Stimulated activated CD8-positive, alpha-beta memory T cell treated with anti-CD3 and anti-CD28 coated beads, Interleukin-4, amount 100 ng/mL, for 24 hours (primary cell): ENCODE measurements at regions not wholly inside any gene's neighbourhood (a gene's known extent, or its start where the extent isn't known, plus 50 kb on each side); places are given as distances from the start of the nearest gene placed in this dataset.

ENCODE experiments used
- DNase-seq: peaks from one replicate; pipeline ENCODE4 v3.0.0-alpha.2; 2020; ENCODE audit warnings: low read depth

DNA sequence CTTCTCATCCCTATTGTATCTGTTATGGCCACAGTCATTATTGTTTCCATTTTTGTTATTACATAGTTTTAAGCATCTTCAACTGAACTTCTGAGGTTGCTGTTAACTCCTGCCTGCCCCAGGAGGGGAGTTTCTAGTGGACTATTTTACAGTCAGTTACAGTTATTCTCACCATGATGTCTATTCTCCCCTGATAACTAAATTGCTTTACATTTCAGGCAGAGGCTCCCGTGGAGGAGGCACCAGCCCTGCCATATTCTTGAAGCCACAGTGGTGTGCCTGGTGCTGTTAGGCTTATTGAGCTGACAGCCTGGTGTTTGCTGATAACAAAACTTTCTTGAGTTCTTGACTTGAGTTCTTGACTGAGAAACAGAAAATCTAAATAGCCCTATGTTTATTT is 256.4 kb downstream of the TFCP2L1 start:
- DNase-seq = no peak

DNA sequence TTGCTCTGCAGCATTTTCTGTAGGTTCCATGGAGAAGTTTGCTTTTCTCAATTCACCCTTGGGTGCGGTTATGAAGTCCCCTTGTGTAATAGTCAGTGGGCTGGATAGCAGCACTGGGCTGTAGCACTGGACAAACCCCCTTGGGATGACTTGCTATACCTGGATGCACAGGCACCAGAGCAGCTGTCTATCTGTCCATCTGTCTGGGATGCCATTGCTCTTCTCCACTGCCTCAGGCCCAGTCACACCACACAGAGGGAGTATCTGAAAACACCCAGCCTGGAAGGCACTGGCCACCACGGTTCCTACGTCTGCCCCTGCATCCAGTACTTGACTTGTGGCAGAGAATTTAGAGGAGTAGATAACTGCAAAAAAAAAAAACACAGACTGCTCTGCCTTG is 254.5 kb downstream of the TFCP2L1 start:
- DNase-seq = no peak

DNA sequence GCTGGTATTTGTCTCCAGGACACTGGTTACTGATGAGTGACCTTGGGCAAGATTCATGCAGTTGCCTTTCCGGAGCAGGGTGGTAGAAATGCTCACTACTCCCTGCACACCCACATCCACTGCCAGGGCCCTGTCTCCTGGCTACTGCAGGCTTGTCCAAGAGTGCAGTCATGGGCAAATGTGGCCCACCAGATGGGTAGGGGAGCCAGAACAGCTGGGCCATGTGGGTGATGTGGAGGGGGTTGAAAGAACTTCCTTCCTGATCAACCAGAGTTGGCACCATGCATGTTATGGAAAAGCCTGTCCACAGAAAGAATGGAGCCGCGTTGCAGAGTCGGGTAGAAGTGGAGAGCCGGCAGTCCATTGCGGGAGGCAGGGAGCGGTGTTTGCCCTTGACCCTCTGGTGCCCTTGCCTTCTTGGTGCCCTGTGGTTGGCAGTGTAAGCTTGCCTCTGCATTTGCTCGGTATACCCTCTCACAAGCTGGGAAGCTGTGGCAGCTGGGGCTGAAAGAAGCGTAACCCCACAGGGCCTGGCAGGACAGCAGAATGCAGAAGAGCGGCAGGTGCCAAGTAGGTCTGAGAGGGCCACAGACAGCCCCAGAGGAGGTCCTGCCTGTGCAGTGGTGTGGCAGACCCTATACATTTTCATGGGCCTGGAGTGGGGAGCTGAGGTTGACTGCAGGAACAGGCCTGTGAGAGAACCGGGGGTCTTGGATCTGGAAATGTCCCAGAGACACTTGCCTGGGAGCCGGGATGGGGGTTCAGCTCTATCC is 253.2 kb downstream of the TFCP2L1 start:
- no peak for DNase-seq

DNA sequence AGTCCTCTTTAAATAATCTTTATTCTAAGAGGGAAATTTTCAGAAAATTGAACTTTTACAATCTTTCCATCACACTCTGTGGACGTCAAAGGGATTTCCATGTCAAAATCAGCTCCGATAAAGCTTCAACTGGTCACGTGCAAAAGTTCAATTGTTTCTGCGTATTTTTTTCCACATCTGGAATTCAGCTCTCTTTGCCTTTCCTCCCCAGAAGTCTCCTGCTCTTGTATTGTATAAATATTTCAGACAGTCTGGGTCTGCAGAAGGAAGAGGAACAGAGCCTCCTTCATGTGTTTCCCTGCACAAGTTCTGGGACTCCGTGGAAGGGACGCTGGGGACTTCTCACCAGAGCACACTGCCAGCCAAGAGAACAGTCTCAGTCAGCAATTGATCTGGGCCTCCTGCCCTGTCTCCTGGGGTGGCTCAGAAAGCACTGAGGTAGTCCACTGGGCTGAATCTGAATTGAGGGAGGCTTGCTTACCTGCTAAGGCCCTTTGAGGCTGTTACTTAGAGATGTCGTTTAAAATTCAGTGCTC is 251.5 kb downstream of the TFCP2L1 start:
- DNase-seq = no peak

DNA sequence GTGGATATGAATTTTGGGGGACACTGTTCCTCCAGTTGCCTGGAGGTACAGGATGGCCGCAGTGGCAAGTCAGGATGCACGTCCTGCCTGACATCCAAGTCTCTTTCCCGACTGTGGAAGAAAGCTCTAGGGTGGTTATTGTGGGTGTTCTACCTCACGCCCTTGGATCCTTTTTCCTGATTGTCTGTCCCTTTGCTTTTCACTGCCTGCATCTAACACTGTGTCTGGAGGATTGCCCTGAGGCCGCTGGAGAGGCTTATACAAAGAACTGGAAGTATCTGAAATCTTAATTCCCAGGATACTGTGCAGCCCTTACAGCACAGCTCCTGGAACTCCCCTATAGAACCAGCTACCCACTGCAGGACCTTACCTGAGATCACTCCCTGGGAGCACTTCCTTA is 250.5 kb downstream of the TFCP2L1 start:
- no peak for DNase-seq

DNA sequence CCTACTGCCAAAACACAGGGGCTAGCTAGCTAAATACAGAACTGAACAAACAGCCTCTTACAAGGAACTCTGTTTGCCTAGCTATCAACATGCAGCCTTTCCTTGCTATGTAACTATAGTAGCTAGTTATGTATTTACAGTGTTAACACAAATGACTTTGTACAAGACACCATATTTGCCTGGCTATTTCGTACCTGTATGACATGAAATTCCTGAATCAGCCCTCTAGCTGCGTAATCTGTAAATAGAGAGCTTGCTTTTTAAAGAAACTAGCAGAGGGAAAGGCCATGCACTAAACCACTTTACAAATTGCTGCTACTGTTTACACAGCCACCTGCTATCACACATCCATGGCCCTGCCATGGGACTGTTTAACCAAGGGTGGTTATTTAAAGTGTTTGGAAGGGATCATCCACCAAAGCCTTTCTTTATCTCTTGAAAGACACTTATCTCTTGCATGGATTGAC is 248.7 kb downstream of the TFCP2L1 start:
- DNase-seq = no peak

DNA sequence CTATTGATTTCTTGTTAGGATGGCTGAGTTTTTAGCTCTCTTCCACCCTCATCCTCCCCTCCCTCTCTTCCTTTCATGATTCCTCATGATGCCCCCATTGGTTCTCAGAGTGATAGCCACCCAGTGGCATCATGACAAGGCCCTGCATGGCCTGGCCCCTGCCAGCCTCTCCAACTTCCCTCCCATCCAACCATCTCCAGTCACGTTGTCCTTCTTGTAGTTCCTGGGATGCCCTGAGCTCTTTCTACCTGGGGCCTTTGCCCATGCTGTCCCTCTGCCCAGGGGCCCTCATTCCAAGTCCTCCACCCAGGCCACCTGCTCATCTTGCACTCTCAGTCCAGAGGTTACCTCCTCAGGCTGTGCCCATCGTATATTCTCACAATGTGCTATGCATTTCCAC is 247.5 kb downstream of the TFCP2L1 start:
- no peak for DNase-seq

DNA sequence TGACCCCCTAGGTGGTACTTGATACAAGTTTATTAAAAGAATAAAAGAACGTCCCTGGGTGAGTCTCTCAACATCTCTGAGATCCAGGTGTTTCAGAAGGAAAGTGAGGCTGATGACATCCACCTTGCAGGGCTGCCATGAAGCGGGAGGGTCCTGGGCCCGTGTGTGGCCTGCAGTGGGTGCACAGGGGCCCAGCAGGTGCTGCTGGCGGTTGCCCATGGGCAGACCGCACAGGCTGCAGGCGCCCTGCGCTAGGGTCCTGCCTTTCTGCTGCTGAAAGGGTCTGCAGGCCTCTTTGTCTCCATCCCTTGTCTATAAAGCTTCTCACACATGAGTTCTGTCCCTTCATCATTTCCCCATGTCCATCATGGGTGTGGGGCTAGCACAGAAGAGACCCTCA is 247.0 kb downstream of the TFCP2L1 start:
- DNase-seq = no peak

DNA sequence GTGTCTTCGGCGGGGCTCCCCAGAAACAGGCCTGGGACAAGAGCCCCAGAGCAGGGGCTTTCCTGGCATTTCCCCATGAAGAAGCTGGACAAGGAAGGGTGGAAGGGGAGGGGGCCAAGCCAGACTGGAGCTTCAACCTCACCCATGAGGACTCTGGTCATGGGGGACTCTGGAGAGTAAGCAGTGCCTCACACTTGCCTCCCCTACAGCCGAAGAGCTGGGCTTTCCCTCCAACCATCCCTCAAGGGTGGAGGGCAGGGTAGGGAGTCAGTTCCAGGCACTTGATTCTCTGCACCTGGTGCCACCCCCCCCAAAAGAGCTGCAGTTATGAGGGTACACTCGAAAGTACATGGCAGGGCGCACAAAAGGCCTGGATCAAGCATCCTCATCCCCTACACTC is 246.6 kb downstream of the TFCP2L1 start:
- no peak for DNase-seq

DNA sequence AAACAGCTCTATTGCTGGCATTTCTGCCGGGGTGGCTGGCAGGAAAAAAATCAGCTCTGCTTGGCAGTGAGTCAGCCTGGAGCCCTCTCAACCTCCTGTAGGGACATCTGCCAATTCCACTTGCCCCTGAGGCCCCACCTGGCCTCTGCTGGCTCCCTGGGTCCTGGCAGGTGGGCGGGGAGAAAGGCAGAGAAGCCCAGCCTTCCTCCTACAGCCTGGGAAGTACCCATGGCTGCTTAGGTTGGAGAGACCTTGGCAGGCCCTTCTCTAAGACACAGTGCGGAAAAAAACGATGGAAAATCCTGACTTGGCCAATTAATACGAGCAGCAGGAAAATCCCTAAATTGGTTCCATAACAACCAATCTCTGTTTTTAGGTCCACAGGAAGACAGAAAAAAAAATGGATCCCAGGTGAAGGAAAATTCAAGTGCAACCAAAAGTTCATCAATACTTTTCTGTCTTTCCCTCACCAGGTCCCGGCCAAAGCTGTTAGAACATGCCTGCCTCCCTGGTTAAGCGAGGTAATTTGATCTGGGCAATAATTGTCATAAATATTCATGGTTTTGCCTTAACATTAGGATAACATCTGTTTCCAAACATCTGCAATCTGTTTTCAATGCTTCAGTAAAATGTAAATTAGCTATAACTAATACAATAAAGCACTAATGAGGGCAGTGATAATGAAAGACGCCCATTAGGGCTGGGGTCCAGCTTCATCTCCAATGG is 245.9 kb downstream of the TFCP2L1 start:
- no peak for DNase-seq

DNA sequence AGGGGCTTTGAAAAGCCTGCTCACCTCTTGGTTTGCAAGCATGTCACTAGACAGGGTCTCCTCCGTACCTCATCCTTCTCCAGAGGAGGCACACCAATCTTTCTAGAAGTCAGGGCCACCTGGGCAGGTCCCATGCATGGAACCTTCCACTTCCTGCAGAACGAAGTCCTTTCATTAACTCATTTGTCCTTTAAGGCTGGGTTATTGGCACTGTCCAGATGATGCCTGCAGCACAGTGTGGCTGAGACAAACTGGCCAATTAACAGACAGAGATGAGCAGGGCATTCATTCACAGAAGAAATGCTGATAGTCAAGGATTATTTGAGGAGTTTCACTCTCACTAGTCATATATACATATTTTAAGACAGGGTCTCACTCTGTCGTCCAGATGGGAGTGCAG is 245.3 kb downstream of the TFCP2L1 start:
- DNase-seq = no peak

DNA sequence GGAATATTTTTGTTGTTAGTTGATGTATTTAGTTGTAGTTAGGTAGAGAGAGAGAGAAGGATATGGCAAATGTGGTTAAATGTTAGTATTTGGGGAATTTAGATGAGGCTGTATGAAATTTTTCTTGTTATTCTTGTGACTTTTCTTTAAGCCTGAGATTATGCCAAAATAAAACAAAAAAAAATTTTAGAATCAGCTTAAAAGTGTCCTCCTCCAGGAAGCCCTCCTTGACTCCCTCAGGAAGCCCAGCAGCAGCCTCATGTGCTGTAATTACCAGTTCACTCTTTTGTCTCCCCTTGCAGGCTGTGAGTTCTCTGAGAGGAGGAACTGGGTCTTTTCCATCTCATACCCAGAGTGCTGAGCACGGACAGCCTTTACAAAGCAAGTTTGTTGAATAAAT is 243.5 kb downstream of the TFCP2L1 start:
- DNase-seq = no peak

DNA sequence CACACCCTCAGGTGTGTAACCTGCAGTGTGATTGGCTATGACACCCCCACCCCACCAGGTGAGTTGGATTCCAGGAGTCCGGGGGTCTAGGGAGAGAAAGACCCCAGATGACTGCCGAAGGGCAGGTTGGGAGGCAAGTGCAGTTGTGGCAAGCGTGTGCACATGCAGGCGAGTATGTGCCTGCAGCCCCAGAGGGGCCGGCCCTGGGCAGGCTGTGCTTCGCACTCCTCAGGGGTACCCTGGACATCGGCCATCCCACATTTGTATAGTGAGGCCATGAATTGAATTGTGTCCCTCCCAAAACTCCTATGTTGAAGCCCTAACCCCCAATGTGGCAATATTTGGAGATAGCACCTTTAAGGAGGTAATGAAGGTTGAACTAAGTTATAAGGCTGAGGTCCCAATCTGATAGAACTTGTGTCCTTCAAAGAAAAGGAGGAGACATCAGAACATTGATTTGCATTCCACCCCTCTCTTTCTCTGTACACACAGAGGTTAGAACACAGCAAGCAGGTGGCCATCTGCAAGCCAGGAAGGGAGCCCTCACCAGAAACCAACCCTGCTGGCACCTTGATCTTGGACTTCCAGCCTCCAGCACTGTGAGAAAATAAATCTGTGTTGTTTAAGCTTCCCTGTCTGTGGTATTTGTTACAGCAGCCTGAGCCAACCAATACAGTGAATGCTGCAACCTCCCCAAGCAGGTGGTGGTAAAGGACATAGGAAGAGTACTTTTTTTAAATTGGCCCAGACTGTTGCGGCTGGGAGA is 241.8 kb downstream of the TFCP2L1 start:
- no peak for DNase-seq

DNA sequence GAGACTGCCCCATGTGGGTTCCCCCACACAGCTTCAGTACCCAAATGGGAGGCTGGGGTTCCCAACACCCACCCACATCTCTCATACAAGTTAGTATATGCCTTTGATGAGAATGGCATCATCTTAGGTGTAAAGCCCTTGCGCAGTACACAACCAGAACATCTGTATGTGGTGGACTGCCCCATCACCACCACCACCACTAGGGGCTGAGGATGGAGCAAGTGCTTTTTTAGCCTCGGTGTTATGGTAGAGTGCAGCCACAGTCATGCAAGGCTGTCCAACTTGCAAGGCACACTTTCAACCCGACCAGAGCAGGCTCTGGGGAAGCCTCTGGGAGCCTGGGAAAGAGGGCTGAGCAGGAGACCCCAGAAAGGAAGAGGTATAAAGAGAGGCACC is 241.2 kb downstream of the TFCP2L1 start:
- no peak for DNase-seq

DNA sequence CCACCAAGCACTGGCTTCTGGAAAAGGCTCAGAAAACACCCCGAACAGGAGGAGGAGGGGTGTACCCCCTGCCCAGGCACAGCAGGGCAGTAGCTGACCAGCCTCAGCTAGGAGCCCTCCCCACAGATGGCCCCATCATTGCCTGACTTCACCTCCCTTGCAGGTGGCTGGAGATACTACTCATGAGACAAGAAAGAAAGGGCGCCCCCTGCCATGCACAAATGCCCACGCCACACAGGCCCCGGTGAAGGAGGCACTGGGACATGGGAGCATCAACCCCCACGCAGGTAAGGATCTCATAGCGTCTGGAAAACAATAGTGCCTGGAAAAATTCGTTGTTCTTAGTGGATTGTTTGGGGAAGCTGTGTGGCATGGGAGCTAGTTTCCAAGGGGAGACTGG is 240.6 kb downstream of the TFCP2L1 start:
- no peak for DNase-seq

DNA sequence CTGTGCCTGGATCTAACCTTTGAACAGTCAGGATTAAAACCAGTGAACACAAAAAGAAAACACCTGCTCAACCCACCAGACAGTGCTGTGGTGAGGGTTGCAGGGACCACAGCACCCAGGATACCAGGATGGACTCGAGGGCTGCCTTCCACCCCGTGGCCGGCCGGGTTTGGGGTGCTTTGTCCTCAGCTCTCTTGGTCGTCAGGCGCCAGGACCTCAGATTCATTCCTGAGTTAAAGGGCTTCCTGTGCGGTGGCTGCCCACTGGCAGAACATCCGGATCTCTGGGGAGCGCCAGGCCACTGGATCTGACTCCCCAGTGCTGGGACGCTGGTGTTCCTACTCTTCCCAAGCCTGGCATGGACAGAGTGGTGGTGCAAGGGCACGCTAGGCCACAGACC is 239.8 kb downstream of the TFCP2L1 start:
- DNase-seq = no peak

DNA sequence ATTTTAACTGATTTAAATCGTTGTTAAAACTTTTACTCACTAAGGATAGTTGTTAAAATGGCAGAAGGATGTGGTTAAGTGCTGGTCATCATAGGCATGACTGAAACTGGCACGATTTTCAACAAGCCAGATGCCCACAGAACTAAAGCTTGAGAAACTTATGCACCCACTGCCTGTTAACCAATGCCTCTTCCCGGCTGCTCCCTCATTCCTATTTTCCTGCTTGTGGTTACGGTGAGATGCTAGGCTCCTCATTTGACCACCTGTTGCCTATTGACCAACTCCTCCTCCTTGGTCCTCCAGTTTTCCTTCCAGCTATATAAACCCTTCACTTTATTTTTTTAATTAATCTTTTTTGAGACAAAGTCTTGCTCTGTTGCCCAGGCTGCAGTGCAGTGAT is 238.7 kb downstream of the TFCP2L1 start:
- DNase-seq = no peak

DNA sequence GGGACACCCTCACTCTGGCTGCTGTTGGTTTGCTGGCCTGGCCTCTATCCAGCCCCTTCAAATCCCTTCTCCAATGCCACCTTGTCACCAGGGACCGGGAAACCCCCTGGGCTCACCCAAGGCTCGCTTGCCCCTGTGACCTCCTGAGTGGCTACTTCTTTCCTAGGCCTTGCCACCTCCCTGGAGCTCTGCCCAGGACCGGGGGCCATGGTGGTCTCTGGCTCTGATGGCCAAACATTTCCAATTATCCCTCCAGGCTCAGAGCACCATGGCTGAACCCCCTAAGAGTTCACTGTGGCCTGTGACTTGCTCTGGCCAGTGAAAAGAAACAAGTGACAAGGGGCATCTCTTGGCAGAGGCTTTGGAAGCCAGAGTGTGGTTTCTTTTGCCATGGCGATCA is 237.6 kb downstream of the TFCP2L1 start:
- DNase-seq = no peak

DNA sequence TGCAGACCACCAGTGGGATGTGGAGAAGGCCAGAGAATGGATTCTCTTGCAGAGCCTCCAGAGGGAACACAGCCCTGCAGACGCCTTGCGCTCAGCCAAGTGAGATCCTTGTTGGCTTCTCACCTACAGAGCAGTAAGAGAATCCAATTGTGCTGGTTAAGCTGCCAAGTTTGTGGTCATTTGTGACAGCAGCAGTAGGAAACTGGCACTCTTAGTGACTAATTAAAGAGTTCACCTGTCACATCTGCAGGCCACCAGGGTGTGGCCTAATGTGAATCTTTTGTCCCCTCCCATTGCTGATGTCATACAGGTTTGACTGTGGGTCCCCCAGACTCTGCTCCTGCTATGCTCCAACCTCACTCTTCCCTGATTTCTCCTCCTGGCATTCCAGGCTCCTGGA is 235.9 kb downstream of the TFCP2L1 start:
- no peak for DNase-seq

DNA sequence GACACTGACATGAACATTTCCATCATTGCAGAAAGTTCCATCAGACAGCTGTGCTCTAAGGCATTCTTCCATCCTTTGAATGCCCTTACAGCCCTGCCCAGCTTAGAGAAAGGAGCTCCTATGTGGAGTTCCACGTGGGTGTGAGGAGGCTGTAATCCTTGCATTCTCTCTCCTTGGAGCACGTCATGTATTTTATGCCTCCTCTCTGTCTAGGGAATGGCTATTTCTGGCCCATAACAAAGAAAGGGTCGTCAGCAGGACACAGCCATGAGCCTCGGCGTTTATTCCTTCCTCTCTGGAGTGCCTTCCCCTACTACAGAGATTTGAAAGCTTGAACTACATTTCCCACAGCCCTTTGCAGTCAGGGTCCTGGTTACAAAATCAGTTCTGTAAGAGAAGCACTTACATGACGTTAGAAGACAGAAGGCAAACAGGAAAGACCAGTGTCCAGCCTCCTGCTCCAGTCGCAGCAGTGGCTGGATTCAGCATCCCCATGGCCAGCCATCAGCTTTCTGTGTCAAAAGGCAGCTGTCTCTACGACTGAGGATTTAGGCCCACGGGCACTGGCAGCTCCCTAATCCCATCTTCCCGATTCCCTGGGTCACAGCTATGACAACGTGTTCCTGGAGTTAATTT is 234.9 kb downstream of the TFCP2L1 start:
- no peak for DNase-seq

DNA sequence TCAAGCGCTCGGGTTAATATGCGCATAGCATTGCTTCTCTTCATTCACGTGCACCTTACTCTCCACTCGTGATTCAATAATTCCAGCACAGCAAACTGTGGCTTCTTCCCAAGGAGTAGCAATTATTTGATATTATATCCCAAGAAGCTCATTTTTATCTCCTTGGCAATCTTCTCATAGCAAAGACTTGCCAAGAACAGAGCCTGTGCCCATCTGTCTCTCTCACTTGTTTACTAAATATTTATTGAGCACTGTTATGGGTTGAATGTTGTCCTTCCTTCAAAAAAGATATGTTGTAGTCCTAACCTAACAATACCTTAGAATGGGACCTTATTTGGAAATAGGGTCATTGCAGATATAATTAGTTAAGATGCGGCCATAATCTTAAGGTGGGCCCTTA is 233.7 kb downstream of the TFCP2L1 start:
- DNase-seq = no peak

DNA sequence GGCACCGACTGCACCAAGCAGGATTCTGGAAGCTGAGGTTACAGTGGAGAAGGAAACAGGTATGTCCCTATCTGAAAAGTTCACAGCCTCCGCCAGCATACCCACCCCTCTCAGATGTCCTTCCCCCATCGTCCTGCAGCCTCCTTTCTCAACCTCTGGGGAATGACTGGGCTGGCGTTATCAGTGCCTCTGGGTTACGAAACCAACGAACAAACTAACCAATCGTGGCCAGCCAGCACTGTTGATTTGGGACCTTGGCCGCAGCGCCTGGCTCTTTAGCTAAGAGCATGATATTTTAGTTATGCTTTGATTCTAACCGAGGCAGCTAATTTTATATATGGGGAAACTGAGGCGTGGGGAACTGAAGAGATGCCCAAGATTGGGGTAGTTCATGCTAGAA is 233.0 kb downstream of the TFCP2L1 start:
- DNase-seq = no peak
